ENCODE measurements at regions not wholly inside any gene's neighbourhood (a gene's known extent, or its start where the extent isn't known, plus 50 kb on each side); places are given as distances from the start of the nearest gene placed in this dataset.

DNA sequence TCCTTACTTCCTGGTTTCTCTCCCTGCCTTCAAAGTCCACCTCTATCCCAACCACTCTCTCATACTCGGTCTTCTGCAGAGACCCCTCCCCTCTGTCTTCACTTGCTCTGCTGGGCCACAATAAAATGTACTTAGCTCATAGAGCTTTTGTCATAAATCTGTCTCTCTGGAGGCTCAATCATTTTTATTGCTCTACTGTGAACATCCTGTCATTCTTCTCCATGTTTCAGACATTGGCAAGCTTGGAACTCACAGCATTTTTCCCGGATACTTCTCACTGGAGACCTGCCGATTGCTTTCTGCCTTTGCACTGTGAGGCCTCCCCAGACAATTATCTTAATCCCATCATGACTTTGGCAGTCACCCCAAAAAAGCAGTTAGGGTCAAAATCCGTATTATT lies 192.3 kb upstream of the ZMIZ1 start:
- Histone ChIP-seq H3K4me1 (peaks cover 4% of the 10 kb centered on the region), H3K27me3 (ENCODE audit: low read depth) (no peaks in the 10 kb centered on the region), H3K27ac (replicated peaks) (no peak overlapping the region), H3K4me3 (no peak overlapping the region), H3K36me3 (no peaks in the 10 kb centered on the region), H3K9me3 (replicated peaks) (peaks cover 35% of the 10 kb centered on the region)
- TF ChIP-seq, protein P1, sequence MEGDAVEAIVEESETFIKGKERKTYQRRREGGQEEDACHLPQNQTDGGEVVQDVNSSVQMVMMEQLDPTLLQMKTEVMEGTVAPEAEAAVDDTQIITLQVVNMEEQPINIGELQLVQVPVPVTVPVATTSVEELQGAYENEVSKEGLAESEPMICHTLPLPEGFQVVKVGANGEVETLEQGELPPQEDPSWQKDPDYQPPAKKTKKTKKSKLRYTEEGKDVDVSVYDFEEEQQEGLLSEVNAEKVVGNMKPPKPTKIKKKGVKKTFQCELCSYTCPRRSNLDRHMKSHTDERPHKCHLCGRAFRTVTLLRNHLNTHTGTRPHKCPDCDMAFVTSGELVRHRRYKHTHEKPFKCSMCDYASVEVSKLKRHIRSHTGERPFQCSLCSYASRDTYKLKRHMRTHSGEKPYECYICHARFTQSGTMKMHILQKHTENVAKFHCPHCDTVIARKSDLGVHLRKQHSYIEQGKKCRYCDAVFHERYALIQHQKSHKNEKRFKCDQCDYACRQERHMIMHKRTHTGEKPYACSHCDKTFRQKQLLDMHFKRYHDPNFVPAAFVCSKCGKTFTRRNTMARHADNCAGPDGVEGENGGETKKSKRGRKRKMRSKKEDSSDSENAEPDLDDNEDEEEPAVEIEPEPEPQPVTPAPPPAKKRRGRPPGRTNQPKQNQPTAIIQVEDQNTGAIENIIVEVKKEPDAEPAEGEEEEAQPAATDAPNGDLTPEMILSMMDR (IDR thresholded peaks at IDR 0.05; ENCODE audit: borderline replicate concordance), result no peak
- intact Hi-C loops (cut with micrococcal nuclease), result no loop called here
- no peak for DNase-seq

- no peak for DNase-seq
- no peak overlapping the region for H3K27ac ChIP-seq (replicated peaks)
- H3K36me3 ChIP-seq, result no peaks in the 10 kb centered on the region
- H3K9me3 ChIP-seq (replicated peaks), result peaks cover 58% of the 10 kb centered on the region
- intact Hi-C loops (cut with micrococcal nuclease), result no loop called here
- TF ChIP-seq, protein P1 (IDR thresholded peaks at IDR 0.05; ENCODE audit: borderline replicate concordance), result no peak
- peaks cover 4% of the 10 kb centered on the region for H3K4me1 ChIP-seq
- no peaks in the 10 kb centered on the region for H3K27me3 ChIP-seq (ENCODE audit: low read depth)
- H3K4me3 ChIP-seq, result no peak overlapping the region
Measured at GRCh38 chr10:78879621-78880020, 189.1 kb upstream of the ZMIZ1 start.

DNA sequence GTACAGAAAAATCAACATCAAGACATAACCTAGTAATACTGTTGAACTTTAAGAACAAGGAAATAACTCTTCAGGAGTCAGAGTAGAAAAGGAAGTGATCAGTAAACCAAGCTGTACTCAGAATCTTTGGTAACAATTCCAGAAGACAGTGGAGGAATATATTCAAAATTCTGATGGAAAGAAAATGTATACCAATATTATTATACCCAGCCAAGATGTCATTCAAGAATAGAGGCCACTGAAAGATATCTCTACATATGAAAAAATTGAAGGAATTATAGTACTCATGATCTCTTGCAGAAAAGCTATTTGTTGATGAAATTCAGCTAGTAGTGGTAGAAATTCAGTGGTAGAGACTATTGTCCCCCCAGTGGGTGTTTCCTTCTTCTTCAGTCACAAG lies 182.6 kb upstream of the ZMIZ1 start:
- intact Hi-C loops (cut with micrococcal nuclease), result no loop called here
- Histone ChIP-seq H3K27me3 (ENCODE audit: low read depth) (no peaks in the 10 kb centered on the region), H3K9me3 (replicated peaks) (peaks cover 50% of the 10 kb centered on the region), H3K36me3 (no peaks in the 10 kb centered on the region), H3K4me3 (no peak overlapping the region), H3K27ac (replicated peaks) (no peak overlapping the region), H3K4me1 (no peaks in the 10 kb centered on the region)
- TF ChIP-seq, protein P1 (IDR thresholded peaks at IDR 0.05; ENCODE audit: borderline replicate concordance), result no peak
- no peak for DNase-seq

DNA sequence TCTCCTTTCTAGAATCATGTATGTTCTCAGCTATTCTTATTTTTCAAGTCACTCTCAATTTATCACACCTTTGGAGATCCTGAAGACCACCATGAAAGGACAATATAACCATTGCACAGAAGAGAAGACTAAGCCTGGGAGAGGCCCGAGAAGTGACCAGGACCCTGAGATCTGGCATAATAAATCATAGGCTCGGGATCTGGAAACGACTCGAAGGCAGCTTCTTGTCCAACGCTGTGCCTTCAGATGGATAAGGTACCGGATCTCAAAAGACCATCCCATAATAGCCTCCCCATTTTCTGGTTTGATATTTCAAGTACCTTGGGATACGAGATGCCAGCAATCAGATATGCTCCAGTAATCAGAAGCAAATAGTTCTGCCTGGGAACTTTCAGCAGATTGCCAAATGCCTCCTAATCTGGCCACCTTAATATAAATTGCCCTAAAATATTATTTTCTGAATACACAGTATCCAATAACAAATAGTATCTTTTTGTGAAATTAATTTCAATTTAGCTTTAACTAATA lies 179.2 kb upstream of the ZMIZ1 start:
- Histone ChIP-seq H3K27me3 (ENCODE audit: low read depth) (no peaks in the 10 kb centered on the region), H3K9me3 (replicated peaks) (peaks cover 24% of the 10 kb centered on the region), H3K27ac (replicated peaks) (no peak overlapping the region), H3K4me1 (no peaks in the 10 kb centered on the region), H3K4me3 (no peak overlapping the region), H3K36me3 (no peaks in the 10 kb centered on the region)
- intact Hi-C loops (cut with micrococcal nuclease), result no loop called here
- TF ChIP-seq, protein P1 (IDR thresholded peaks at IDR 0.05; ENCODE audit: borderline replicate concordance), result no peak
- DNase-seq, result no peak

- intact Hi-C loops (cut with micrococcal nuclease), result no loop called here
- TF ChIP-seq, protein P1 (IDR thresholded peaks at IDR 0.05; ENCODE audit: borderline replicate concordance), result no peak
- Histone ChIP-seq H3K27me3 (ENCODE audit: low read depth) (no peaks in the 10 kb centered on the region), H3K4me3 (no peak overlapping the region), H3K27ac (replicated peaks) (no peak overlapping the region), H3K36me3 (no peaks in the 10 kb centered on the region), H3K4me1 (no peaks in the 10 kb centered on the region), H3K9me3 (replicated peaks) (peaks cover 15% of the 10 kb centered on the region)
- no peak for DNase-seq
Measured at GRCh38 chr10:78890506-78890905, 178.3 kb upstream of the ZMIZ1 start.
